Gastroesophageal sphincter (tissue), 2 donors: ENCODE measurements at regions not wholly inside any gene's neighbourhood (a gene's known extent, or its start where the extent isn't known, plus 50 kb on each side); places are given as distances from the start of the nearest gene placed in this dataset.

Experiments used
- EP300 ChIP-seq: sonication (generic); formaldehyde crosslinking; IDR thresholded peaks from one replicate; pipeline ENCODE4 v1.6.1; 2017; ENCODE audit warnings: antibody characterized with exemption, mild to moderate bottlenecking
- POLR2AphosphoS5 ChIP-seq: sonication (generic); formaldehyde crosslinking; IDR thresholded peaks from one replicate; pipeline ENCODE4 v1.6.1; 2017; ENCODE audit warnings: antibody characterized with exemption

GRCh38 chr12:72742568-72742967 lies 470.4 kb downstream of the TRHDE start:
- TF ChIP-seq POLR2AphosphoS5: no peak
- TF ChIP-seq EP300: no peak
